ENCODE measurements at regions not wholly inside any gene's neighbourhood (a gene's known extent, or its start where the extent isn't known, plus 50 kb on each side); places are given as distances from the start of the nearest gene placed in this dataset.
"Not testable (repeated sequence)": the region's sequence is repeated elsewhere in the genome, so short reads cannot be mapped to it uniquely, and the experiment has no call there.

GRCh38 chr1:99481-99880 lies 352.0 kb downstream of the OR4F29 start:
- intact Hi-C loops (cut with DNase I); H3K4me3 ChIP-seq (ENCODE audit: low read length); H3K4me1 ChIP-seq (ENCODE audit: control insufficient read depth, insufficient read depth, low read length); H3K27me3 ChIP-seq (ENCODE audit: control insufficient read depth, insufficient read depth); H3K9me3 ChIP-seq (ENCODE audit: control insufficient read depth, low read length); ATAC-seq; H3K27ac ChIP-seq (ENCODE audit: low read length); DNase-seq: not testable (repeated sequence)
- 39% methylated on average over 2 of the region's 3 CpGs for WGBS

GRCh38 chr1:98811-99210 lies 352.7 kb downstream of the OR4F29 start:
- H3K27me3 ChIP-seq (ENCODE audit: control insufficient read depth, insufficient read depth); H3K27ac ChIP-seq (ENCODE audit: low read length); H3K4me1 ChIP-seq (ENCODE audit: control insufficient read depth, insufficient read depth, low read length); H3K9me3 ChIP-seq (ENCODE audit: control insufficient read depth, low read length); DNase-seq; H3K4me3 ChIP-seq (ENCODE audit: low read length); ATAC-seq; intact Hi-C loops (cut with DNase I): not testable (repeated sequence)
- WGBS, result no CpG with 5 or more reads among the region's 1 CpG

- WGBS, result 0% methylated on average over 3 of the region's 4 CpGs
- H3K27ac ChIP-seq (ENCODE audit: low read length); DNase-seq; ATAC-seq; H3K9me3 ChIP-seq (ENCODE audit: control insufficient read depth, low read length); H3K4me3 ChIP-seq (ENCODE audit: low read length); H3K27me3 ChIP-seq (ENCODE audit: control insufficient read depth, insufficient read depth); intact Hi-C loops (cut with DNase I); H3K4me1 ChIP-seq (ENCODE audit: control insufficient read depth, insufficient read depth, low read length): not testable (repeated sequence)
Measured at GRCh38 chr1:91279-91678, 360.2 kb downstream of the OR4F29 start.

GRCh38 chr1:88110-88509 lies 363.4 kb downstream of the OR4F29 start:
- DNase-seq; H3K27me3 ChIP-seq (ENCODE audit: control insufficient read depth, insufficient read depth); ATAC-seq; H3K4me1 ChIP-seq (ENCODE audit: control insufficient read depth, insufficient read depth, low read length); H3K27ac ChIP-seq (ENCODE audit: low read length); H3K9me3 ChIP-seq (ENCODE audit: control insufficient read depth, low read length); H3K4me3 ChIP-seq (ENCODE audit: low read length); intact Hi-C loops (cut with DNase I): not testable (repeated sequence)
- 85% methylated on average over 8 of the region's 9 CpGs for WGBS

- H3K27me3 ChIP-seq (ENCODE audit: control insufficient read depth, insufficient read depth); H3K4me1 ChIP-seq (ENCODE audit: control insufficient read depth, insufficient read depth, low read length); H3K27ac ChIP-seq (ENCODE audit: low read length); ATAC-seq; intact Hi-C loops (cut with DNase I); DNase-seq; H3K4me3 ChIP-seq (ENCODE audit: low read length); H3K9me3 ChIP-seq (ENCODE audit: control insufficient read depth, low read length): not testable (repeated sequence)
- WGBS, result 74% methylated on average over 3 of the region's 3 CpGs
Measured at GRCh38 chr1:79152-79551, 372.3 kb downstream of the OR4F29 start.

GRCh38 chr1:65119-65518 lies 386.4 kb downstream of the OR4F29 start, which contains the start of gene OR4F5:
OR4F5 (plus strand) TSS chr1:65419.
- DNase-seq; ATAC-seq; H3K4me3 ChIP-seq (ENCODE audit: low read length); H3K9me3 ChIP-seq (ENCODE audit: control insufficient read depth, low read length); intact Hi-C loops (cut with DNase I); H3K27me3 ChIP-seq (ENCODE audit: control insufficient read depth, insufficient read depth); H3K27ac ChIP-seq (ENCODE audit: low read length); H3K4me1 ChIP-seq (ENCODE audit: control insufficient read depth, insufficient read depth, low read length): not testable (repeated sequence)
- WGBS, result no CpG with 5 or more reads among the region's 2 CpGs

GRCh38 chr1:56014-56531 lies 395.4 kb downstream of the OR4F29 start:
- H3K4me1 ChIP-seq (ENCODE audit: control insufficient read depth, insufficient read depth, low read length); intact Hi-C loops (cut with DNase I): not testable (repeated sequence)
- 74% methylated on average over 3 of the region's 3 CpGs for WGBS

GRCh38 chr1:53182-53581 lies 398.3 kb downstream of the OR4F29 start:
- H3K4me1 ChIP-seq (ENCODE audit: control insufficient read depth, insufficient read depth, low read length); DNase-seq; H3K27me3 ChIP-seq (ENCODE audit: control insufficient read depth, insufficient read depth); H3K9me3 ChIP-seq (ENCODE audit: control insufficient read depth, low read length); ATAC-seq; H3K27ac ChIP-seq (ENCODE audit: low read length); H3K4me3 ChIP-seq (ENCODE audit: low read length); intact Hi-C loops (cut with DNase I): not testable (repeated sequence)
- WGBS, result no CpG with 5 or more reads among the region's 1 CpG

More at GRCh38 chr1:56014-56531, 395.4 kb downstream of the OR4F29 start:
- H3K27me3 ChIP-seq (ENCODE audit: control insufficient read depth, insufficient read depth); ATAC-seq; H3K9me3 ChIP-seq (ENCODE audit: control insufficient read depth, low read length); H3K27ac ChIP-seq (ENCODE audit: low read length); H3K4me3 ChIP-seq (ENCODE audit: low read length); DNase-seq: not testable (repeated sequence)

- H3K9me3 ChIP-seq (ENCODE audit: control insufficient read depth, low read length); H3K4me3 ChIP-seq (ENCODE audit: low read length); intact Hi-C loops (cut with DNase I); DNase-seq; H3K4me1 ChIP-seq (ENCODE audit: control insufficient read depth, insufficient read depth, low read length); H3K27ac ChIP-seq (ENCODE audit: low read length); H3K27me3 ChIP-seq (ENCODE audit: control insufficient read depth, insufficient read depth); ATAC-seq: not testable (repeated sequence)
- no CpG with 5 or more reads among the region's 2 CpGs for WGBS
Measured at GRCh38 chr1:41965-42466, 409.5 kb downstream of the OR4F29 start.

GRCh38 chr1:41197-41596 lies 410.3 kb downstream of the OR4F29 start:
- H3K27me3 ChIP-seq (ENCODE audit: control insufficient read depth, insufficient read depth); H3K9me3 ChIP-seq (ENCODE audit: control insufficient read depth, low read length); DNase-seq; H3K4me1 ChIP-seq (ENCODE audit: control insufficient read depth, insufficient read depth, low read length); intact Hi-C loops (cut with DNase I); H3K4me3 ChIP-seq (ENCODE audit: low read length); H3K27ac ChIP-seq (ENCODE audit: low read length); ATAC-seq: not testable (repeated sequence)

GRCh38 chr1:29183-29582 lies 422.3 kb downstream of the OR4F29 start:
- ATAC-seq; intact Hi-C loops (cut with DNase I); H3K27me3 ChIP-seq (ENCODE audit: control insufficient read depth, insufficient read depth); H3K4me3 ChIP-seq (ENCODE audit: low read length); H3K4me1 ChIP-seq (ENCODE audit: control insufficient read depth, insufficient read depth, low read length); H3K27ac ChIP-seq (ENCODE audit: low read length); DNase-seq; H3K9me3 ChIP-seq (ENCODE audit: control insufficient read depth, low read length): not testable (repeated sequence)
- WGBS, result 0% methylated on average over 10 of the region's 52 CpGs

- H3K27me3 ChIP-seq (ENCODE audit: control insufficient read depth, insufficient read depth); intact Hi-C loops (cut with DNase I); H3K4me3 ChIP-seq (ENCODE audit: low read length); H3K4me1 ChIP-seq (ENCODE audit: control insufficient read depth, insufficient read depth, low read length); H3K9me3 ChIP-seq (ENCODE audit: control insufficient read depth, low read length); H3K27ac ChIP-seq (ENCODE audit: low read length); ATAC-seq: not testable (repeated sequence)
- WGBS, result 94% methylated on average over 6 of the region's 12 CpGs
- peak in 2 of 3 donors; percentile 16 to 73 for DNase-seq
Measured at GRCh38 chr1:17298-17697, 434.2 kb downstream of the OR4F29 start.

Data from right cardiac atrium (tissue), 5 donors.